LNCaP clone FGC (cell line): ENCODE measurements at regions not wholly inside any gene's neighbourhood (a gene's known extent, or its start where the extent isn't known, plus 50 kb on each side); places are given as distances from the start of the nearest gene placed in this dataset.

ENCODE experiments used
- DNase-seq: peaks from one replicate; pipeline ENCODE4 v3.0.0-alpha.2; 2011; ENCODE audit warnings: low read depth
- H3K4me3 ChIP-seq: 2 replicates; pipeline ENCODE4 v1.5.1; 2011; ENCODE audit warnings: mild to moderate bottlenecking, low read depth, low read length, control low read depth
- CTCF ChIP-seq: IDR thresholded peaks from 2 replicates; pipeline ENCODE4 v1.5.1; 2012; ENCODE audit warnings: mild to moderate bottlenecking; ENCODE audit not compliant: control insufficient read depth, insufficient read depth; ENCODE audit errors: extremely low read depth

DNA sequence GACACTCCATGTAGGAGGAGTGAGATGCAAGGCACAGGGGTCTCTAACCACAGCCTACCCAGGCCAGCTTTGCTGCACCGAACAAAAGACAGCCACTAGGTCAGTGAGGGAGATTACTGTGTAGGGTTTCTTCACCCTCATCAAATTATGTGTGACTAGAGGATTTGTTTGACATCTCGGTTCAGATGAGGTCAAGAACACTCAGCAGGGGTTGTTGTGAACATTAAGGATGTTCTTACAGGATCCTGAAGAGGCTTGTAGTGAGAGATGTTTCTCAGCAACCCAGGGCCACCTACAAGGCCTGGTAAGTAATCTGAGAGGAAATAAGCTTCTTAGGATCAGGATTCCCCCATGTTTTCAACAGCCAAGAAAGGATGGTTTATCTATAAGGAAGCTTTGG, 202.1 kb downstream of the NXPE2 start:
- DNase-seq, result no peak
- H3K4me3 ChIP-seq, result no peak overlapping the region
- no peak for TF ChIP-seq CTCF

DNA sequence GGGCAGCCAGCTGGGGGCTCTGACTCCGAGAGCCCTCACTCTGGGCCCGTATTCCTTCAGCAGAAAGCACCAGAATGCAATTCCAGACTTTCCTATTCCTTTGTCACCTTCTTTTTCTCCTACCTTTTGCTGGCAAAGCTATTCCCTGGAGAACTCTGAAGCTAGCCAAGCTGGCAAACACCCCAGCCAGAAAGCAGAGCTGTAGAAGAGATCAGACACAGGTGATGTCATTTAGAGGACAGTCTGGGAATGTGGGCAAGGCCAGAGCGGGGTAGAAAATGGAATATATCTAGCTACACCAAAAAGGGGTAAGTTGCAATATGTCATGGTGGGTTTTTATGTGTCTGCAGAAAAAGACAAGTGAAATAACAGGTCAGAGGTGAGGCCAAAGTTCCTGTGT, 205.1 kb downstream of the NXPE2 start:
- DNase-seq, result no peak
- TF ChIP-seq CTCF, result no peak
- no peak overlapping the region for H3K4me3 ChIP-seq

- DNase-seq, result no peak
- no peak for TF ChIP-seq CTCF
- H3K4me3 ChIP-seq, result no peak overlapping the region
Measured at GRCh38 chr11:114886644-114887265, 208.4 kb downstream of the NXPE2 start.

- no peak for TF ChIP-seq CTCF
- H3K4me3 ChIP-seq, result no peak overlapping the region
- no peak for DNase-seq
Measured at GRCh38 chr11:114889594-114890011, 211.3 kb downstream of the NXPE2 start.

DNA sequence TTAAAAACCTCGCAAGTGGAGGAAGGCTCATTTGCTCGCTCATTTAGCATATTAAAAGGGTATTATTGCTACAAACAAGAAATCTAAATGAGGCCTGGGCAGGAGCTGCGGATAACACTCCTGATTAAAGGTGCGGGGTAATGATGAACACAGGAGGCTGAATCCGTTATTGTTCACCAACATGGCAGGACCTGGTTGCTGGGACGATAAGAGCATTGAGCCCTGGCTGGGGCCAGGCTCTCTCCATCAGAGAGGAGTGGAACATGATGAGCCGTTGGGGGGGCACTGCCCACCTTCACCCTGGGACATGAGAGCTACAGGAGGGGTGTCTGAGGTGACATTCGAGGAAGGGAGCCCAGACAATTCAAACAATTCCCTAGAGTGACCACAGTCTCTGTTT, 211.7 kb downstream of the NXPE2 start:
- no peak for TF ChIP-seq CTCF
- no peak overlapping the region for H3K4me3 ChIP-seq
- DNase-seq, result no peak

- no peak for DNase-seq
- no peak for TF ChIP-seq CTCF
- no peak overlapping the region for H3K4me3 ChIP-seq
Measured at GRCh38 chr11:114891911-114892310, 213.6 kb downstream of the NXPE2 start.

DNA sequence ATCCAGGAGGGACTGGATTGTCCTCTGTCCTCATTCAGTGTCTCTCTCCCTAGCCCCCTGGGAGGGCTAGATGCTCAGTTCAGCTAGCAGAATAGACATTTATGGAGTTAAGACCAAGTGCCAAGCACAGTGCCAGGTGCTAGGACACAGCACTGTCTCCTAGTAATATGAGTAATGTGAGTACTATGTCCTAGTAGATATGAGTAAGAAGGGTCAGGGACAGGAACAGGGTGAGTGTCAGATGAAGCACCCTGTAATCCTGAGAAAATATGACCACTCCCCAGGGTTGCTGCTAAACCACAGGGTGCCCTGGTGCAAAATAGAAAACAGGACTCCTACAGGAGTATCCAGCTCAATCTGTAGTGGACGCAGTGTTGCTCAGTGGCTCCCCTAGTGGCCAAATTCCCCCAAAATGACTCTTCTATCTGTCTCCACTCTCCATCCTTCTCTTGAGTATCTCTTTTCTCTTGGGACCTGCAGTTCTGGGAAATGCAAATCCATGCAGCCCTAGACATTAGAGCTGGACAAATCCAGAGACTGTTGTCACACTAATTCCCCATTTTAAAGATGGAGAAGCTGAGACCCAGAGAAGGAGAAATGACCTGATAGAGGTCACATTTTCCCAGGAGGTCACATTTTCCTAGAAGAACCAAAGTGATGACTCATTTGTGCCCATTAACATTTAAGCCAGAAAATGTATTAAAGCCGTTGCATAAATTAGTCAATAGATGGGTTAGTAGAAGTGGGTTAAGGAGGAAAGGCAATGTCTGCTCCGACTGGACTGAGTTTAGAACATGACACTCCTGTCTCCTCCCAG, 214.3 kb downstream of the NXPE2 start:
- no peak overlapping the region for H3K4me3 ChIP-seq
- peak; percentile 30 for TF ChIP-seq CTCF
- no peak for DNase-seq
